ENCODE measurements at regions not wholly inside any gene's neighbourhood (a gene's known extent, or its start where the extent isn't known, plus 50 kb on each side); places are given as distances from the start of the nearest gene placed in this dataset.

DNA sequence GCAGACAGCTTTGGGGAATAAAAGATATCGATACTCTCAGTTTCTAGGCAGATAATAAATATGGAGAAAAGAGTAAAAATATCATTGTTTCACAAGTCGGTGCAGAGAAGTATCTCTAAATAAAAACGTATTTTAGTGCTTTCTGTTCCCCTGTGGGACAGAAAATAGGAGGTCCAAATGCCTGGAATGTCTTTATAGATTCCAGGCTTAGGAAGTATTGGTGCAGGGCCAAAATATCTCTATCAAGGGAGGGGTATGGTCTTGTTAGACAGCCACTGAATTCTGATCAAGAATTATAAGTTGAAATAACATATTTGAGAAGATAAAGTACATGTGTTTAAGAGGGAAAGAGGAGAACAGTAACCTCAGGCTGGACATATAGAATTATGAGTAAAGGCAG is 596.4 kb downstream of the PCDH18 start:
- TF ChIP-seq, protein P1, sequence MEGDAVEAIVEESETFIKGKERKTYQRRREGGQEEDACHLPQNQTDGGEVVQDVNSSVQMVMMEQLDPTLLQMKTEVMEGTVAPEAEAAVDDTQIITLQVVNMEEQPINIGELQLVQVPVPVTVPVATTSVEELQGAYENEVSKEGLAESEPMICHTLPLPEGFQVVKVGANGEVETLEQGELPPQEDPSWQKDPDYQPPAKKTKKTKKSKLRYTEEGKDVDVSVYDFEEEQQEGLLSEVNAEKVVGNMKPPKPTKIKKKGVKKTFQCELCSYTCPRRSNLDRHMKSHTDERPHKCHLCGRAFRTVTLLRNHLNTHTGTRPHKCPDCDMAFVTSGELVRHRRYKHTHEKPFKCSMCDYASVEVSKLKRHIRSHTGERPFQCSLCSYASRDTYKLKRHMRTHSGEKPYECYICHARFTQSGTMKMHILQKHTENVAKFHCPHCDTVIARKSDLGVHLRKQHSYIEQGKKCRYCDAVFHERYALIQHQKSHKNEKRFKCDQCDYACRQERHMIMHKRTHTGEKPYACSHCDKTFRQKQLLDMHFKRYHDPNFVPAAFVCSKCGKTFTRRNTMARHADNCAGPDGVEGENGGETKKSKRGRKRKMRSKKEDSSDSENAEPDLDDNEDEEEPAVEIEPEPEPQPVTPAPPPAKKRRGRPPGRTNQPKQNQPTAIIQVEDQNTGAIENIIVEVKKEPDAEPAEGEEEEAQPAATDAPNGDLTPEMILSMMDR (IDR thresholded peaks at IDR 0.05; ENCODE audit: control insufficient read depth, extremely low read depth, insufficient read depth), result no peak
- no peak for DNase-seq (ENCODE audit: low read depth)
- H3K4me3 ChIP-seq (ENCODE audit: low read depth, low read length), result no peak overlapping the region

DNA sequence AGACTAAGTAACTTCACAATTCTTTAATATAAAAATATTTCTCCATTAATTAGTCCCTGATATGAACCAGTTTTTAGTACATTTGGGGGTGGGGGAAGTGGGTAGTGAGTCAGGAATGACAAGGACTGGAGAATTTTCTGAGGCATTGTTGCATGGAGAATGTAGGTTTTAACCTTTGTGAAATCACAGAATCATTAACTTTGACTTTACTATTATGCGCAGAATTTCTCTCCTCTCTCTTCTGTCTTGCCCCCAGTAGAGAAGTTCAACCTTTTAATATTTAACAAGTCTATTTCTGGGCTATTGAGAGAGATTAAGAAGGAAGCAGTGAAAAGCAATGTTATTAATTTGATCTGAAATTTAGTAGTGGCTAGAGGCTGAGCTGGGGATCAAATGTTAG is 597.0 kb downstream of the PCDH18 start:
- TF ChIP-seq, protein P1 (IDR thresholded peaks at IDR 0.05; ENCODE audit: control insufficient read depth, extremely low read depth, insufficient read depth), result no peak
- no peak for DNase-seq (ENCODE audit: low read depth)
- no peak overlapping the region for H3K4me3 ChIP-seq (ENCODE audit: low read depth, low read length)

DNA sequence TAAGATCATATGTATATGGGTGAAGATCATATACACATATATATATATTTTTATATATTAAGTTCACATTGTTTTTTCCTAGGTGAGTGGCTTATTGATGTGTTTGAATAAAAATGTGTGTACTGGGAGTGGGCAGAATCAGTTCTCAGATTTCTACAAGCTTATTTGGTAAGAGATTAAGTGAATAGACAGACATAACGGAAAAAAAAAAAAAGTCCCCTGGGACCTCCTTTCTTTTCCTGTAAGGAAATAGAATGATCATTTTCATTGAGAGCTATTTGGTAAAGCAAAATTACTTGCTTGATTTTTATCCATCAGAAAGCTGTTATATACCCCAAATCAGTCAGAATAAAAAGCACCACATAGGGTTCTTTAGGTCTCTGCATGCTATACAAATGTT is 597.7 kb downstream of the PCDH18 start:
- DNase-seq (ENCODE audit: low read depth), result no peak
- TF ChIP-seq, protein P1 (IDR thresholded peaks at IDR 0.05; ENCODE audit: control insufficient read depth, extremely low read depth, insufficient read depth), result no peak
- H3K4me3 ChIP-seq (ENCODE audit: low read depth, low read length), result no peak overlapping the region

DNA sequence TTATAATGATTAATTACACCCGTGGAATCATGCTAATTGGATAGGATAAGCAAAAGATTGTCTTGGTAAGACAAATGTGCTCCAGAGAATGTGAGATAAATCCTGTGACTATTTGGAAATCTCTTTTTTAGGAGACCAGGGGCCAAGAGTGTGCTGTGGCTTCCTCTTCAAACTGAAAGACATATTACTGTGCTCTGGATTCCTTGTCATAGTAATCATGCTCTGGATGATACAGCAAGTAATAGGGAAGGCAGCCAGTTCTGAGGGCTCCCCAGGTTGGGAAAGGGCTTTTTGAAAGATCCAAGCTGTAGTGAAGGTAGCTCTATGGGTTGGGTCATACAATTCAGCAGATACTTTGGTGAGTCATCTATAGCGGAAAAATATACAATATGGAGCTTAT is 600.5 kb downstream of the PCDH18 start:
- no peak for DNase-seq (ENCODE audit: low read depth)
- H3K4me3 ChIP-seq (ENCODE audit: low read depth, low read length), result no peak overlapping the region
- TF ChIP-seq, protein P1 (IDR thresholded peaks at IDR 0.05; ENCODE audit: control insufficient read depth, extremely low read depth, insufficient read depth), result no peak

DNA sequence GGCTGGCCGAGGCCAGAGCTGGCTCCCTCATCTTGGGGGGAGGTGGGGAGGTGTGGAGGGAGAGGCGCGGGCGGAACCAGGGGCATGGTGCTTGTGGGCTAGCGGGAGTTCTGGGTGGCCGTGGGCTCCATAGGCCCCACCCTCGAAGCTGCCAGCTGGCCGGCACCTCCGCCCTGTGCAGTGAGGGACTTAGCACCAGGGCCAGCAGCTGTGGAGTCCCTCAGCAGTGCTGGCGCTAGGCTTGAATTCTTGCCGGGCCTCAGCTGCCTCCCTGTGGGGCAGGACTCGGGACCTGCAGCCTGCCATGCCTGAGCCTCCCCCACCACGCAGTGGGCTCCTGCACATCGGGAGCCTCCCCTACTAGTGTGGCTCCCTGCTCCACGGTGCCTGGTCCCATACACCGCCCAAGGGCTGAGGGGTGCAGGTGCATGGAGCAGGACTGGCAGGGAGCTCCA is 603.3 kb downstream of the PCDH18 start:
- no peak for DNase-seq (ENCODE audit: low read depth)
- no peak overlapping the region for H3K4me3 ChIP-seq (ENCODE audit: low read depth, low read length)
- TF ChIP-seq, protein P1 (IDR thresholded peaks at IDR 0.05; ENCODE audit: control insufficient read depth, extremely low read depth, insufficient read depth), result no peak

DNA sequence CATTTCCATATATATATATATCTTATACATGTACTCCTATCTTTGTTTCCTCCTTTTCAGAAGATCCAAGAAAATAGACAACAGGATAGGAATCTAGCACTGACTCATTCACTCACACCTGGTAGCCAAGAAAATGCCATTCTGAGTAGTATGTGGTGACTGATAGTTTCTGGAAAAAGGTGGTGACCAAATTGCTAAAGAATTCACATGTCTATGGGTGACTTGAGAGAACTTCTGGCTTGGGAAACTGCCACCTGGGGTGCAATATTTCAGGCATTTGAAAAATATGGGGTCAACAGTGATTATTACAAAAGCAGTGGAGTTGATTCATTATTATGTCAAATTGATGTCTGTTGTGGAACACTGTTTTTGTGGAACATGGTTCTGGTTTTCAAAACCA is 605.1 kb downstream of the PCDH18 start:
- TF ChIP-seq, protein P1 (IDR thresholded peaks at IDR 0.05; ENCODE audit: control insufficient read depth, extremely low read depth, insufficient read depth), result no peak
- no peak overlapping the region for H3K4me3 ChIP-seq (ENCODE audit: low read depth, low read length)
- DNase-seq (ENCODE audit: low read depth), result no peak

DNA sequence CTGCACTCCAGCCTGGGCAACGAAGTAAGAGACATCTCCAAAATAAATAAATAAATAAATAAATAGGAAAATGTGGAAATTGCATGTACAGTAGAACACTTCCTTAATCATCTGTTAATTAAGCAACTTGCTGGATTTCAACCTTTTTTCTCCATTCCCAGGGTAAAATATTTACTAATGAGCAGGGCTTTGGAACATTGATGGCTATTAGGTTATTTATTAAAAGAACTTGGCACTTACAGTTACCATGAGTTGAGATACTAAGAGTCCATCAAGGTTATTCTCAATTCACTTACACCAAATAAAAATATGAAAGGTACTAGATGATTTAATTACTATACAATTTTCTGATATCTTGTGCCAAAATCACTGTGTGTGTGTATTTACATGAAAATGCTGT is 607.1 kb downstream of the PCDH18 start:
- no peak for DNase-seq (ENCODE audit: low read depth)
- TF ChIP-seq, protein P1 (IDR thresholded peaks at IDR 0.05; ENCODE audit: control insufficient read depth, extremely low read depth, insufficient read depth), result no peak
- H3K4me3 ChIP-seq (ENCODE audit: low read depth, low read length), result no peak overlapping the region

Data from LNCaP clone FGC (cell line).